Endothelial cell of umbilical vein (primary cell): ENCODE measurements at regions not wholly inside any gene's neighbourhood (a gene's known extent, or its start where the extent isn't known, plus 50 kb on each side); places are given as distances from the start of the nearest gene placed in this dataset.

Experiments
- EZH2 ChIP-seq: IDR thresholded peaks from 2 replicates; pipeline ENCODE4 v1.6.1; 2012; ENCODE audit warnings: borderline replicate concordance, low read depth, mild to moderate bottlenecking, moderate library complexity, low read length, inconsistent platforms; ENCODE audit not compliant: severe bottlenecking
- FOS ChIP-seq: IDR thresholded peaks from 2 replicates; pipeline ENCODE4 v1.6.1; 2011; ENCODE audit warnings: mild to moderate bottlenecking, low read length, moderate library complexity, borderline replicate concordance; ENCODE audit not compliant: insufficient read depth
- GATA2 ChIP-seq: IDR thresholded peaks from 2 replicates; pipeline ENCODE4 v1.7.0; 2011; ENCODE audit warnings: low read depth, mild to moderate bottlenecking, moderate library complexity, mixed read lengths, low read length; ENCODE audit not compliant: insufficient read length, insufficient read depth
- POLR2A ChIP-seq: IDR thresholded peaks from 2 replicates; pipeline ENCODE4 v1.6.1; 2012; ENCODE audit warnings: low read depth, mild to moderate bottlenecking, control low read depth, low read length
- POLR2AphosphoS5 ChIP-seq: IDR thresholded peaks from 2 replicates; pipeline ENCODE4 v1.6.1; 2012; ENCODE audit warnings: low read depth, mild to moderate bottlenecking, control low read depth, low read length, moderate library complexity; ENCODE audit not compliant: insufficient read depth
- TF ChIP-seq, protein P1 (sequence below), 2 donors: IDR thresholded peaks; 1 replicate in 1 of 2; 2 replicates in 1 of 2; pipeline ENCODE4 v1.5.1; 2011; ENCODE audit warnings: low read length in 2 of 2, mild to moderate bottlenecking in 2 of 2, moderate library complexity in 2 of 2, control low read depth in 1 of 2, inconsistent platforms in 1 of 2, low read depth in 1 of 2; ENCODE audit not compliant: insufficient read depth in 1 of 2; ENCODE audit errors: extremely low read depth in 1 of 2

DNA sequence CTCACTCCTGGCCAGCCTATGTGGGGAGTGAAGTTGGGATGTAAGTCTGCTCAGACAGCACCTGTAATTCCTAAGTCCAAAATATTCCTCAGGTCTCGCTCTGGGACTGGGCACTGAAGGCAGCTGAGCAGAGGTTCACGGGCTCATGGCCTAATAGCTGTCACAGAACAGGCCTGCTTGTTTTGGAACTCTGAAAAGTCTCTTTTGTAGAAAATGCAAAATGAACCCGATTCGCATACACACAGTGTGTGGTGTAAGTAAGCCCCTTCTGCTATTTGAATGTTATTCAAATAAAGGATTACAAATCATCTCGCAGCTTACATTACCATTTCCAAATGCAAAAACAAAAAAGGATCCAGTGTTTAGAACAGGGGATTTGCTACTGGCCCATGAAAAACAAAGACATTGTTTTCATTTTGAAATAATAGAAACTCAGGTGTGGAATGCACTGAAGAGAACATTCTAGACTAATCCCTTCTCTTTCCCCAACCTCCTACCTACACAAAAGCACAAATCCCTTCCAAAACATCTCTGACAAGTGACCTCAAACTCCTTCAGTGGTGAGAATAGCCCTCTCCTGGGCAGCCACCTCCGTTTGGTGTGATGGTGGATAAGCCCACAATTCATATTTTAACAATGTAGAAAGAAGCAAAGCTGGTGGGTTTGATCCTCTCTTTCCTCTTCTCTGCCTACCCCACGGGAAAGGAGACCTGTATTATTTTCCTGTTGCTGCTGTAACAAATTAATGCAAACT is 118.3 kb upstream of the NCK2 start:
- TF ChIP-seq EZH2 (no peak), POLR2AphosphoS5 (no peak), POLR2A (no peak), GATA2 (no peak), FOS (no peak)
- TF ChIP-seq, protein P1, sequence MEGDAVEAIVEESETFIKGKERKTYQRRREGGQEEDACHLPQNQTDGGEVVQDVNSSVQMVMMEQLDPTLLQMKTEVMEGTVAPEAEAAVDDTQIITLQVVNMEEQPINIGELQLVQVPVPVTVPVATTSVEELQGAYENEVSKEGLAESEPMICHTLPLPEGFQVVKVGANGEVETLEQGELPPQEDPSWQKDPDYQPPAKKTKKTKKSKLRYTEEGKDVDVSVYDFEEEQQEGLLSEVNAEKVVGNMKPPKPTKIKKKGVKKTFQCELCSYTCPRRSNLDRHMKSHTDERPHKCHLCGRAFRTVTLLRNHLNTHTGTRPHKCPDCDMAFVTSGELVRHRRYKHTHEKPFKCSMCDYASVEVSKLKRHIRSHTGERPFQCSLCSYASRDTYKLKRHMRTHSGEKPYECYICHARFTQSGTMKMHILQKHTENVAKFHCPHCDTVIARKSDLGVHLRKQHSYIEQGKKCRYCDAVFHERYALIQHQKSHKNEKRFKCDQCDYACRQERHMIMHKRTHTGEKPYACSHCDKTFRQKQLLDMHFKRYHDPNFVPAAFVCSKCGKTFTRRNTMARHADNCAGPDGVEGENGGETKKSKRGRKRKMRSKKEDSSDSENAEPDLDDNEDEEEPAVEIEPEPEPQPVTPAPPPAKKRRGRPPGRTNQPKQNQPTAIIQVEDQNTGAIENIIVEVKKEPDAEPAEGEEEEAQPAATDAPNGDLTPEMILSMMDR (IDR thresholded peaks at IDR 0.05; ENCODE audit: extremely low read depth in 1 of 2, insufficient read depth in 1 of 2, low read depth in 1 of 2, low read length in 2 of 2) = no peak
